ENCODE measurements at regions not wholly inside any gene's neighbourhood (a gene's known extent, or its start where the extent isn't known, plus 50 kb on each side); places are given as distances from the start of the nearest gene placed in this dataset.

GRCh38 chr7:115631782-115632181 is 398.8 kb downstream of the TFEC start (continued):
- TF ChIP-seq CBX3 (IDR thresholded peaks at IDR 0.05; ENCODE audit: borderline replicate concordance in 1 of 2, low read length in 2 of 2) = no peak
- TF ChIP-seq FOXA1 (IDR thresholded peaks at IDR 0.05; ENCODE audit: borderline replicate concordance) = no peak
- TF ChIP-seq ZBTB40 (IDR thresholded peaks at IDR 0.05) = no peak
- TF ChIP-seq ZBTB40 (CRISPR knock-in tag; IDR thresholded peaks at IDR 0.05) = no peak
- TF ChIP-seq PHTF2 (CRISPR knock-in tag; IDR thresholded peaks at IDR 0.05) = no peak
- TF ChIP-seq CHCHD3 (CRISPR knock-in tag; IDR thresholded peaks at IDR 0.05) = no peak
- TF ChIP-seq NR3C1 (CRISPR knock-in tag; IDR thresholded peaks at IDR 0.05) = no peak
- TF ChIP-seq ZNF707 (CRISPR knock-in tag; conservative IDR thresholded peaks at IDR 0.05) = no peak
- no peak for TF ChIP-seq SRSF7 (optimal IDR thresholded peaks at IDR 0.05; ENCODE audit: low read depth, low read length)
- no peak for TF ChIP-seq RBBP5 (IDR thresholded peaks at IDR 0.05; ENCODE audit: borderline replicate concordance, insufficient read depth, low read length, poor library complexity, severe bottlenecking)
